Type B pancreatic cell (in vitro differentiated cells): ENCODE measurements at regions not wholly inside any gene's neighbourhood (a gene's known extent, or its start where the extent isn't known, plus 50 kb on each side); places are given as distances from the start of the nearest gene placed in this dataset.

Experiments used
- DNase-seq: peaks from one replicate; pipeline ENCODE4 v3.0.0; 2021; ENCODE audit warnings: mixed read lengths; ENCODE audit not compliant: unreplicated experiment; ENCODE audit errors: extremely low spot score
- H3K27ac Mint-ChIP-seq: 2 replicates; pipeline ENCODE4 v1.8.0; 2021; ENCODE audit warnings: mild to moderate bottlenecking, mixed read lengths
- H3K27me3 Mint-ChIP-seq: 2 replicates; pipeline ENCODE4 v1.8.0; 2021; ENCODE audit warnings: mixed read lengths
- H3K36me3 Mint-ChIP-seq: 2 replicates; pipeline ENCODE4 v1.8.0; 2021; ENCODE audit warnings: mixed read lengths
- H3K4me1 Mint-ChIP-seq: one replicate; pipeline ENCODE4 v1.8.0; 2021; ENCODE audit warnings: mixed read lengths; ENCODE audit not compliant: unreplicated experiment
- H3K4me3 Mint-ChIP-seq: 2 replicates; pipeline ENCODE4 v1.8.0; 2021; ENCODE audit warnings: mild to moderate bottlenecking, mixed read lengths
- H3K9me3 Mint-ChIP-seq: 2 replicates; pipeline ENCODE4 v1.8.0; 2021; ENCODE audit warnings: mixed read lengths
- TF ChIP-seq, protein P1 (sequence below): fragments of 200-600 bp; sonication (generic); conservative IDR thresholded peaks from 2 replicates; pipeline ENCODE4 v1.5.0; 2021; ENCODE audit warnings: antibody characterized with exemption, mild to moderate bottlenecking

DNA sequence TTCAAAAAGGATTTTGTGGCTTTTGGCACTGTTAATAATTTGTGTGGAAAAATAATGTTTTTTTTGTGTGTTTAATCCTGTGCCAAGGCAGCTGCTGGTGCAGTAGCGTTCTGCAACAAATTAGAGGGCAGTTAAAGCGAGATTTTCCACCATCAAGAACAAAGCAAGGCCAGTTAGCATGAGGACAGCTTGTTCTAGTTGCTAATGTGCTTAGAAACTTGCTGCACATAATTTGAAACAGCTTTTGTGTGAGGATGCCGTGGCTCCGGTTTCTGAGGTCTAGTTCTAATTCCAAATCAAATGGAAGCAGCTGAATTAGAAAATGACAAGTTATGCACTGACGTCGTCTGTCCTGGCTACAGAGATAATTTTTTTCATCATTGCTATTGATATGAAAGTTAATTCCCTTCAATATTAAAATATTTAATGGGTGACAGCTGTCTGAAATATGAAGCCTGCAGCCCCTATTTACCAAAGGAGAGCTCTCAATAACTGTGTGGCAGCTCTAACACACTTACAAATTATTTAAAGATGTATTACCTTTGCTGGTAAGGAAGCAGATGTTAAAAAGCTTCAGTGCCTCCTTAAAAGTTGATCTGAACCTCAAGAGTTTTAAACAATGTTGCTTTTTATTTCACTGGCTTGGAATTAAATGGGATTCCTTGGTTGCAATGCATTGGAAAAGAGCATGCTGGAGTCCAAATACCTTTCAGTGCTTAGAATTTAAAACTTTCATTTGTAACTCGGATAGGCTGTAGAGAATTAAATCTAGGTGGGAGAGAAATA, 128.6 kb downstream of the SPATA31D1 start:
- Mint-ChIP-seq H3K27ac (no peak overlapping the region), H3K27me3 (no peaks in the 10 kb centered on the region), H3K9me3 (no peaks in the 10 kb centered on the region)

DNA sequence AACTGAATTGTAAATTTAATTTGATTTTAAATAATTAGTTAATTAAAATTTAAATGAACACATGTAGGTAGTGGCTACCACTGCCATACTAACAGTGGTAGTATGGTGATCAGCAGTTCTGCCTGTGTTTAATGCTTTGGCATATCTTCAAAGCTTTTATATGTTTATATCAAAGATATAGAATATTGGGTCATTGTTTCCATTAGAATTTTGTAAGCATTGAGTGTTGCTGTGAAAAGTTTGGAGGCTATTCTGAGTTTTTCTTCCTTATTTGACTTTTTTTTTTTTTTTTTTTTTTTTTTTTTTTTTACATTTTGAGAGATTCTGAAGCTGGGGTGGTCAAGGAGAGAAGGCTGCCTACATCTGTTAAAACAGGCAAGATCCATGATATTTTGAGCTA, 134.2 kb downstream of the SPATA31D1 start:
- Mint-ChIP-seq H3K27me3 (no peaks in the 10 kb centered on the region), H3K4me1 (peaks cover 11% of the 10 kb centered on the region), H3K9me3 (no peaks in the 10 kb centered on the region), H3K4me3 (no peak overlapping the region), H3K27ac (no peak overlapping the region), H3K36me3 (no peaks in the 10 kb centered on the region)
- no peak for DNase-seq
- TF ChIP-seq, protein P1, sequence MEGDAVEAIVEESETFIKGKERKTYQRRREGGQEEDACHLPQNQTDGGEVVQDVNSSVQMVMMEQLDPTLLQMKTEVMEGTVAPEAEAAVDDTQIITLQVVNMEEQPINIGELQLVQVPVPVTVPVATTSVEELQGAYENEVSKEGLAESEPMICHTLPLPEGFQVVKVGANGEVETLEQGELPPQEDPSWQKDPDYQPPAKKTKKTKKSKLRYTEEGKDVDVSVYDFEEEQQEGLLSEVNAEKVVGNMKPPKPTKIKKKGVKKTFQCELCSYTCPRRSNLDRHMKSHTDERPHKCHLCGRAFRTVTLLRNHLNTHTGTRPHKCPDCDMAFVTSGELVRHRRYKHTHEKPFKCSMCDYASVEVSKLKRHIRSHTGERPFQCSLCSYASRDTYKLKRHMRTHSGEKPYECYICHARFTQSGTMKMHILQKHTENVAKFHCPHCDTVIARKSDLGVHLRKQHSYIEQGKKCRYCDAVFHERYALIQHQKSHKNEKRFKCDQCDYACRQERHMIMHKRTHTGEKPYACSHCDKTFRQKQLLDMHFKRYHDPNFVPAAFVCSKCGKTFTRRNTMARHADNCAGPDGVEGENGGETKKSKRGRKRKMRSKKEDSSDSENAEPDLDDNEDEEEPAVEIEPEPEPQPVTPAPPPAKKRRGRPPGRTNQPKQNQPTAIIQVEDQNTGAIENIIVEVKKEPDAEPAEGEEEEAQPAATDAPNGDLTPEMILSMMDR: no peak

More for the DNA sequence above, 128.6 kb downstream of the SPATA31D1 start:
- no peak for DNase-seq
- Mint-ChIP-seq H3K36me3 (no peaks in the 10 kb centered on the region), H3K4me1 (peaks cover 17% of the 10 kb centered on the region), H3K4me3 (peak overlapping the region; percentile 19)
- TF ChIP-seq, protein P1: no peak

DNA sequence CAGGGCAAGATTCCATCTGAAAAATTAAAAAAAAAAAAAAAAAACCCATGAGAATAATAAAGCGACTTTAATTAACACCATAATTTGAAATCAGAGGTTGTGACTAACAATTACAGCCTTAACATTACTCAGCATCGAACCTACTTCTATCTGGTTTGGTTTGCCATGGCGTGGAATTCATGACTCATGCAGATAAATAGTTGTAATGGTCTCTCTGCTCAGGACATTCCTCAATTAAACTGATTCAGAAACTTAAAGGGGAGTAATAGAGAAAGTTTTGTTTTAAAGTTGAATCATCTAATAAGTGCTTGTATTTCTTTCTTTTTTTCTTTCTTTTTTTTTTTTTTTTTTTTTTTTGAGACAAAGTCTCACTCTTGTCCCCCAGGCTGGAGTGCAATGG, 135.5 kb downstream of the SPATA31D1 start:
- Mint-ChIP-seq H3K27ac (no peak overlapping the region), H3K27me3 (no peaks in the 10 kb centered on the region), H3K4me1 (peaks cover 22% of the 10 kb centered on the region), H3K4me3 (no peak overlapping the region), H3K36me3 (no peaks in the 10 kb centered on the region), H3K9me3 (no peaks in the 10 kb centered on the region)
- TF ChIP-seq, protein P1: no peak
- no peak for DNase-seq

DNA sequence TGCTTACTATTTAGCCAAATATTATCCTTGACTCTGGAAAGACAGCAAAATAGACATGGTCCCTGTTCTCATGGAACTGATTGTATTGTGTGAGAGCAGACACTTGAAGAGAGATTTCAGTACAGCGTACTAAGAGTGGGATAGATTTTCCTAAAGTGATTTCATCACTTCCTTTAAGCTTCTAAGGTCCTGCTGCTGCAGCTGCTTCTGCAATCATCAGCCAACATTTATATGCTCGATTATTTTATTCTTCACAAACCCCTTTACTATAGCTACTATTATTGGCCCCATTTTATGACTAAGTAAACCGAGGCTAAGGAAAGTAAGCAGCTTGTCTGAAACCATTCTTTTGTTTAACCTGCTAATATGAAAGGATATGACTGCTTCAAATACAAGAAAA, 137.7 kb downstream of the SPATA31D1 start:
- TF ChIP-seq, protein P1: no peak
- Mint-ChIP-seq H3K4me1 (peaks cover 25% of the 10 kb centered on the region), H3K4me3 (no peak overlapping the region), H3K27me3 (no peaks in the 10 kb centered on the region), H3K36me3 (no peaks in the 10 kb centered on the region), H3K9me3 (no peaks in the 10 kb centered on the region), H3K27ac (no peak overlapping the region)
- DNase-seq: no peak

DNA sequence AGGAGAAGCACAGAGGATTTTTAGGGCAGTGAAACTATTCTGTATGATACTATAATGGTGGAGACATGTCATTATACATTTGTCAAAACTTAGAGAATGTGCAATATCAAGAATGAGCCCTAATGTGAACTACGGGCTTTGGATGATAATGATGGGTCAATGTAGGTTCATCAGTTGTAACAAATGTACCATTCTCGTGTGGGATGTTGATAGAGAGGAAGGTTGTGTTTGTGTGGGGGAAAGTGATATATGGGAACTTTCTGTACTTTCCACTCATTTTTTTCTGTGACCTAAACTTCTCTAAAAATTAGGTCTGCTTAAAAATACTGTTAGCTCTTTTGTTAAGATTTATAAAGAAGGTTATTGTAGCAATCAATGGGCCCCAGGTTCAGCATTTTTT, 138.9 kb downstream of the SPATA31D1 start:
- Mint-ChIP-seq H3K4me1 (peaks cover 25% of the 10 kb centered on the region), H3K27ac (no peak overlapping the region), H3K36me3 (no peaks in the 10 kb centered on the region), H3K27me3 (no peaks in the 10 kb centered on the region), H3K9me3 (no peaks in the 10 kb centered on the region), H3K4me3 (no peak overlapping the region)
- TF ChIP-seq, protein P1: no peak
- no peak for DNase-seq
